PFSK-1 (cell line): ENCODE measurements at regions not wholly inside any gene's neighbourhood (a gene's known extent, or its start where the extent isn't known, plus 50 kb on each side); places are given as distances from the start of the nearest gene placed in this dataset.

Experiments used
- POLR2AphosphoS5 ChIP-seq: IDR thresholded peaks from 2 replicates; pipeline ENCODE4 v1.6.1; 2012; ENCODE audit warnings: low read depth, mild to moderate bottlenecking, control low read depth, low read length, moderate library complexity
- REST ChIP-seq, 2 experiments: IDR thresholded peaks; 2 replicates each; pipeline versions ENCODE4 v1.6.1 to v1.8.0; 2011 to 2012; ENCODE audit warnings: low read depth in 2 of 2, low read length in 2 of 2, control low read depth in 1 of 2, inconsistent platforms in 1 of 2, mild to moderate bottlenecking in 1 of 2, moderate library complexity in 1 of 2; ENCODE audit not compliant: insufficient read depth in 1 of 2
- SIN3A ChIP-seq: IDR thresholded peaks from 2 replicates; pipeline ENCODE4 v1.6.1; 2012; ENCODE audit warnings: mild to moderate bottlenecking, low read length, moderate library complexity, borderline replicate concordance; ENCODE audit not compliant: insufficient read depth
- TAF1 ChIP-seq: IDR thresholded peaks from 2 replicates; pipeline ENCODE4 v1.6.1; 2012; ENCODE audit warnings: low read length, control low read depth, borderline replicate concordance; ENCODE audit not compliant: insufficient read depth

- TF ChIP-seq TAF1: no peak
- no peak for TF ChIP-seq SIN3A
- TF ChIP-seq REST (IDR thresholded peaks at IDR 0.05; ENCODE audit: insufficient read depth in 1 of 2, low read depth in 2 of 2, low read length in 2 of 2): no peak
- no peak; the same call in 1 of the 2 replicates for TF ChIP-seq POLR2AphosphoS5
Measured at GRCh38 chr5:32534041-32534440, 51.3 kb upstream of the SUB1 start.
